Right renal cortex interstitium (tissue), 3 donors: ENCODE measurements at regions not wholly inside any gene's neighbourhood (a gene's known extent, or its start where the extent isn't known, plus 50 kb on each side); places are given as distances from the start of the nearest gene placed in this dataset.
"Not testable (repeated sequence)": the region's sequence is repeated elsewhere in the genome, so short reads cannot be mapped to it uniquely, and the experiment has no call there.

Experiments
- DNase-seq, 3 donors: peaks; one replicate each; pipeline ENCODE4 v3.0.0-alpha.2; 2013; ENCODE audit warnings: low read depth in 3 of 3, low spot score in 2 of 3

DNA sequence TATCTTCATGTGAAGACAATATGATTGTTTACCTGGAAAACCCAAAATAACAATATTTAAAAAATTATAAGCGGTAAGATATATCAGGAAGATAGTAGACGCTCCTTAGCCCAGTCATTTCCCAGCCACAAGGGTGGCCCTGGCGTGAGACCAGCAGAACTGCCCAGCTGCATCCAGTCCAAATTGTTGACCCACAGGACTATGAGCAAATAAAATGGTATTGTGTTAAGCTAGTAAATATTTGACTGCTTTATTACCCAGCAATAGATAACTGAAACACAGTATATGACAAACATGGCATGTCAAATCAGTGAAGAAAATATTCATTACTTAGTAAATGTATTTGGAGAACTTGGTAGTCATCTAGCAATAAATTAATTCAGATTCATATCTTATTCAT, 294.3 kb upstream of the SPAG17 start:
- DNase-seq: no peak

DNA sequence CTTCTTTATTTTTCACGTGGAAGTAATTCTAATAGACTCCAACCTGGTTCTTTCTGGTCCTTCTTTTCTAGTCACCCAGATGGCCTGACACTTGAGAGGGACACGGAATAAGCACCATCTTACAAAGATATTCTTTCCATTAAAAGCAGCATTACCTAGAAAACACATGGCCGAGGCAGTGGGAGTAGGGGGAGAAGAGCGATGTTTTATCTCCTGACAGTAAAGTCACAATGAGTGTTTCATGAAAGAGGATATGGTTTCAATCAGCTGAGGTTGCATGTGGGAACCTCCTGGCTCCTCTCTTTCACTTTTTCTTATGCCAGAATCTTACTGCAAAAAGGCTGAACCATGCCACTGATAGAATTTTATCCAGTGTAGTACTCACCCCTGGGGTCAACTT, 288.8 kb upstream of the SPAG17 start:
- DNase-seq: peak in 1 of 3 donors; percentile 26

GRCh38 chr1:118464460-118464859, 279.4 kb upstream of the SPAG17 start:
- not testable (repeated sequence) for DNase-seq

- DNase-seq: no peak
Observed at GRCh38 chr1:118461154-118461553, 276.1 kb upstream of the SPAG17 start.

DNA sequence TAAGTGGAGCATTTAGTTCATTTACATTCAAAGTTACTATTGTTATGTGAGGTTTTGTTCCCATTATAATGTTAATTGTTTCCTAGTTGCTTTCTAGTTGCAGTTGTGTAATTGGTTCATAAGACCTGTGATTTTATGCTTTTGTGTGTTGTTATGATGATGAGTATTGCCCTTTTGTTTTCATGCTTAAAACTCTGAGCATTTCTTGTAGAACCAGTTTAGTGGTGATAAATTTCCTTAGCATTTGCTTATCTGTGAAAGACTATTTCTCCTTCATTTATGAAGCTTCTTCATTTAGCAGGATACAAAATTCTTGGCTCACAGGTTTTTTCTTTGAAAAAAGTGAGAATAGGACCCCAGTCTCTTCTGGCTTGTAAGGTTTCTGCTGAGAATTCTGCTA, 274.8 kb upstream of the SPAG17 start:
- DNase-seq: no peak

DNA sequence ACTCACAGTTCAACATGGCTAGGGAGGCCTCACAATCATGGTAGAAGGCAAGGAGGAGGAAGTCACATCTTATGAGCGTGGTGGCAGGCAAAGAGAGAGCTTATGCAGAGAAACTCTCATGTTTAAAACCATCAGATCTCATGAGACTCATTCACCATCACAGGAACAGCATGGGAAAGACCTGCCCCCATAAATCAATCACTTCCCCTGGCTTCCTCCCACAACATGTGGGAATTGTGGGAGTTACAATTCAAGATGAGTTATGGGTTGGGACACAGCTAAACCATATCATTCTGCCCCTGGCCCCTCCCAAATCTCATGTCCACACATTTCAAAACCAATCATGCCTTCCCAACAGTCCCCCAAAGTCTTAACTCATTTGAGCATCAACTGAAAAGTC, 268.8 kb upstream of the SPAG17 start:
- DNase-seq: not testable (repeated sequence)

DNA sequence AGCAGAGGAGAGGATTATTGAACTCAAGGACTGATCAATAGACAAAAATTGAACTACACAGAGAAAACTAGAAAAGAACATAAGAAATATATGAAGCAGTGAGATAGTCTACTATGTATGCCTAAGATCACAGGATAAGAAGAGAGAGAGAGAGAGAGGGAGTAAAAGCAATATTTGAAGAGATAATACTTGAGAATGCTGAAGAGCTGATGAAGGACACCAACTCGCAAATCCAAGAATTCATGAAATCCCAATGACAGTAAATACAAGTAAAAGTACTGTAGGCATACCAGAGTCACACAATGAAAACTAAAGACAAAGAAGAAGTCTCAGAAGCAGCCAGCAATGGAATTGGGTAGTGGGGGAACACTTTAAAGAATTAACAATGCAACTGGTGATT, 260.1 kb upstream of the SPAG17 start:
- no peak for DNase-seq

DNA sequence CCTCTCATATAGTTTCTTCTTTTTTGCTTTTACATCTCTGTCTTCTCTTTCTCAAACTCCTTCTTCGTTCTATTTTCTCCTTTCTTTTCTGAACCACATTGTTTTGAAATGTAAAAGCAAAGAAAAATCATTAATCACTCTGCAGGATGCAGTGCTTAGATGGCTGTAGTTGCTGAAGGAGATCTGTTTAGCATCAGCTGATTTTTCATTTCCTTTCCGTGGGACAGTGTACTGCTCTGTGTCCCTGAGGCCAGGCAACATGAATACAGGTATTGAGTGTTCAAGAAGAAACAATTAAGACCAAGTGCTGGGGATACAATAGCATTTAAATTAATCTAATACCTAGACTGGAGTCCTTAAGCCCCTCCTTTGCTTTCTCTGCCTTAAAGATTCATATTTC, 257.2 kb upstream of the SPAG17 start:
- DNase-seq: no peak

- no peak for DNase-seq
Observed at GRCh38 chr1:118437664-118438063, 252.6 kb upstream of the SPAG17 start.

- no peak for DNase-seq
Observed at GRCh38 chr1:118429856-118430255, 244.8 kb upstream of the SPAG17 start.

- DNase-seq: no peak
Observed at GRCh38 chr1:118421868-118422350, 236.9 kb upstream of the SPAG17 start.

GRCh38 chr1:118404024-118404423, 219.0 kb upstream of the SPAG17 start:
- no peak for DNase-seq

- DNase-seq: no peak
Observed at GRCh38 chr1:118397496-118397859, 212.4 kb upstream of the SPAG17 start.

DNA sequence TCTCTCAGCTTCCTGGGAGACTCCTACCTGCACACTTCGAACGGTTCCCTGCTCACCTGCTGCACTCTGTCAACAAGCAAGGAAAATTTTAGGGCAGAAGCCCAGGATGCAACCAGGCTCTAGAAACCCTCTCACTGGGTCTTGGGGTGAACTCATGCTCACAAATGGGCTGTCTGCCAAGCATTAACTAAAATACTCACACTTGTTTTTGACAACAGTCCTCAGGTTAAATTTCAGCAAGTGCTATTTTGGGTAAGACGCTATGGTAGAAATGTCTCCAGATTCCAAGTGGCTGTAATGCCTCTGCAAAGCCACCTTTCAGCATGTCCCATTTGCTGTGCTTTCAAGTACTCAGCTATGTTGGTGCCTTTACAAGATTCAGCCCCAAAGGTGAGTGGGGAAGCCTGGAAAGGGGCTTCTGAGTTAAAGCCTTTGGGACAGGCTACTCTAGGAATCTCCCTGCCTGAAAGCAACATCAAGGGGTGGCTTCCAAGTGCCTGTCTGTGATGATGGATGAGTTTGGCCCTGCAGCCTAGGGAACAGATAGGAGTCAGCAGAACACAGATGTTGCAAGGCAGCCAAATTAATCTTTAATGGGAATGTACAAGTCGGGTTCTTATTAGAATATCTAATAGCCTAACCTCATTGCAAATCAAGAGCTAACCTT, 211.9 kb upstream of the SPAG17 start:
- DNase-seq: no peak

DNA sequence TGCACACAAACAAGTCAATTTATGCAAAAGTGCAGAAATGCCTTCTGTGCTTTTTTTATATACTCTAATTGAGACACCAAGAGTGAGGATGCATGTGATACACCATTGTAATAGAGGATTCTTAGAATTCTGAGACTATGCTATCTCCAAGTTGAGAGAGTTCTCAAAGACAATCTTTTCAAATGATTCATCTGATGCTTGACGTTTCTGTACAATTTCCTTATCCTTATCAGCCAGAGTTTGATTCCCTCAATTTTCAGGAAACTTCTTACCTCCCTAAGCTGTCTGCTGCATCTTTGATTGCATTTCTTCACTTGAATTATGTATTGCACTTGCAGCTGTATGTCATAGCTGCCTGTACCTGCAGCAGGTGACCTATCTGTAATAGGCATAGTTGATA, 211.3 kb upstream of the SPAG17 start:
- no peak for DNase-seq

GRCh38 chr1:118395430-118395991, 210.5 kb upstream of the SPAG17 start:
- DNase-seq: no peak

DNA sequence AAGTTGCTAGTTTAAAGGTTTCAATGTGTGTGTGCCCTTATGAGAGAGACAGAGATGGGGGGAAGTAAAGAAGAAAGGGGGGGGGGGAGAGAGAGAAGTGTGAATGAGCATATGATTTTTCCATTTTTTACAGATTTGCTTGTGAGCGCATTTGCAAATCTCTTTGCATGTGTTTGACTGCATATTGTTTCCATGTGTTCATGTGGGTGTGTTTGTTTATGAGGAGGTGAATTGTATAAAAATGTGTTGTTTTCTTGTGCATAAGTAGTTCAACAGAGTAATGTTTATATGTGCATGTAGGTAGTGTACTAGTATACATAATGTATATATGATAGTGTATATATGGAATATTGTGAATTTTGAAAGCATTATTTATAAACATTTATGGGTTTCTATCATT, 205.9 kb upstream of the SPAG17 start:
- no peak for DNase-seq

DNA sequence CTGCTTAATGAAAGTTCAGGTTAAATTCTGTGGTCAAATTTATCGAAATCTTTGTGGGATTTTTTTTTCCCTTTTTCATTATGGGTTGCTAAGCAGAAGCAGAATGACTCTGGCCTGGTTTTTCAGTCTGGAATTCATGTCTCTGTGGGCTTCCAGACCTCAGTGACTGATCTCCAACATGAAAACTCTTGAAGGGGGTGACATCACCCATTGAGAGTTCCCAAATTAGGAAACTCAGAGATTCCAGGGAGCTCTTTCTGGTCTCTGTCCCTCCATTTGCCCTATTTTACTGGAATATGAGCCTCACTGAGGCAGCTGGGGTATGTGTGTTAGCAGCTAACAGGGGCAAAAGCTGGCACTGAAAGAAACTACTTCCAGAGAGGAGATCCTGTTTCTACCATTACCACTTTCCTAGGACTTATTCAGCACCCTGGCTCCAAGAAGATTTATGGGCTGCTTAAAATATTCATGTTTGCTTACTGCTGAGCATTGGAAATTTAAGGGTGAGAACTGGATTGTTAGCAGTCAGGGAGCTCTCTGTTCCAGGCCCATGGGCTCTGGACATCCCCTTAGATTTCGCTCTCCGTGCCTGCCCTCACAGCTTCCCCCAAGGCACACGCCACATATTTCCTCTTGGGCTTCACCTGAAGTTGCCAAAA, 203.4 kb upstream of the SPAG17 start:
- no peak for DNase-seq

GRCh38 chr1:118381197-118381869, 196.3 kb upstream of the SPAG17 start:
- no peak for DNase-seq

DNA sequence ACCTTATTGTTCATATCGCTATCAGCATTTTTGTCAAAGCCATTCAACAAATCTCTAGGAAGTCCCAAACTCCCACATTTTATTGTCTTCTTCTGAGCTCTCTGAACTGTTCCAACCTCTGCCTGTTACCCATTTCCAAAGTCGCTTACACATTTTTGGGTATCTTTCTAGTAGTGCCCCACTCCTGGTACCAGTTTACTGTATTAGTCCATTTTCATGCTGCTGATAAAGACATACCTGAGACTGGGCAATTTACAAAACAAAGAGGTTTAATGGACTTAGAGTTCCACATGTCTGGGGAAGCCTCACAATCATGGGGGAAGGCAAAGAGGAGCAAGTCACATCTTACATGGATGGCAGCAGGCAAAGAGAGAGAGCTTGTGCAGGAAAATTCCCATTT, 192.2 kb upstream of the SPAG17 start:
- DNase-seq: not testable (repeated sequence)

GRCh38 chr1:118371612-118372011, 186.6 kb upstream of the SPAG17 start:
- no peak for DNase-seq

DNA sequence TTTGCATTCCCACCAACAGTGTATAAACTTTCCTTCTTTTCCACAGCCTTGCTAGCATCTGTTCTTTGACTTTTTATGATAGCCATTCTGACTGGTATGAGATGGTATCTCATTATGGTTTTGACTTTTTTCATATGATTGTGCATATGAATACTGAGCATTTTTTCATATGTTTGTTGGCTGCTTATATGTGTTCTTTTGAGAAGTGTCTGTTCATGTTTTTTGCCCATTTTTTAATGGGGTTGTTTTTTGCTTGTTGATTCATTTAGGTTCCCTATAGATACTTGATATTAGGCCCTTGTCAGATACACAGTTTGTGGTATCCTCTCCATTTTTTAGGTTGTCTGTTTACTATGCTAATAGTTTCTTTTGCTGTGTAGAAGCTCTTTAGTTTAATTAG, 185.8 kb upstream of the SPAG17 start:
- no peak for DNase-seq
